Transverse colon (tissue), 3 donors: ENCODE measurements at regions not wholly inside any gene's neighbourhood (a gene's known extent, or its start where the extent isn't known, plus 50 kb on each side); places are given as distances from the start of the nearest gene placed in this dataset.

Experiments
- CTCF ChIP-seq, 5 experiments: fragments of 200-600 bp in 3 of 5; fragments of 450-650 bp in 2 of 5; sonication (generic) in 3 of 5; IDR thresholded peaks; 1 replicate in 2 of 5; 2 replicates in 3 of 5; pipeline ENCODE4 v1.5.1; 2016 to 2017; ENCODE audit warnings: antibody characterized with exemption in 5 of 5, inconsistent platforms in 3 of 5, mild to moderate bottlenecking in 2 of 5, moderate library complexity in 1 of 5
- POLR2A ChIP-seq: fragments of 450-650 bp; IDR thresholded peaks from one replicate; pipeline ENCODE4 v1.6.1; 2016; ENCODE audit warnings: antibody characterized with exemption, mild to moderate bottlenecking, moderate library complexity

GRCh38 chr10:6338361-6338760 is 135.6 kb downstream of the PFKFB3 start:
- TF ChIP-seq POLR2A (no peak), CTCF (IDR thresholded peaks at IDR 0.05) (no peak)
